Nephron (organoid): ENCODE measurements at regions not wholly inside any gene's neighbourhood (a gene's known extent, or its start where the extent isn't known, plus 50 kb on each side); places are given as distances from the start of the nearest gene placed in this dataset.

Experiments
- H3K27ac Mint-ChIP-seq, 3 experiments: 2 replicates each; pipeline ENCODE4 v1.8.0; 2020; ENCODE audit warnings: mixed read lengths in 3 of 3, mild to moderate bottlenecking in 2 of 3, moderate library complexity in 1 of 3
- H3K27me3 Mint-ChIP-seq: 2 replicates; pipeline ENCODE4 v1.8.0; 2021; ENCODE audit warnings: low read depth, mild to moderate bottlenecking, moderate library complexity, mixed read lengths
- H3K36me3 Mint-ChIP-seq: 2 replicates; pipeline ENCODE4 v1.8.0; 2020; ENCODE audit warnings: low read depth, mixed read lengths
- H3K4me1 Mint-ChIP-seq: 2 replicates; pipeline ENCODE4 v1.8.0; 2020; ENCODE audit warnings: mixed read lengths
- H3K4me3 Mint-ChIP-seq, 3 experiments: 2 replicates each; pipeline ENCODE4 v1.8.0; 2020; ENCODE audit warnings: mild to moderate bottlenecking in 3 of 3, mixed read lengths in 3 of 3, moderate library complexity in 2 of 3
- H3K9me3 Mint-ChIP-seq: 2 replicates; pipeline ENCODE4 v1.8.0; 2020; ENCODE audit warnings: mixed read lengths
- CTCF ChIP-seq, 3 experiments: fragments of 200-600 bp; sonication (generic); IDR thresholded peaks; one replicate each; pipeline ENCODE4 v1.5.0; 2021; ENCODE audit warnings: antibody characterized with exemption in 3 of 3; ENCODE audit not compliant: unreplicated experiment in 3 of 3

DNA sequence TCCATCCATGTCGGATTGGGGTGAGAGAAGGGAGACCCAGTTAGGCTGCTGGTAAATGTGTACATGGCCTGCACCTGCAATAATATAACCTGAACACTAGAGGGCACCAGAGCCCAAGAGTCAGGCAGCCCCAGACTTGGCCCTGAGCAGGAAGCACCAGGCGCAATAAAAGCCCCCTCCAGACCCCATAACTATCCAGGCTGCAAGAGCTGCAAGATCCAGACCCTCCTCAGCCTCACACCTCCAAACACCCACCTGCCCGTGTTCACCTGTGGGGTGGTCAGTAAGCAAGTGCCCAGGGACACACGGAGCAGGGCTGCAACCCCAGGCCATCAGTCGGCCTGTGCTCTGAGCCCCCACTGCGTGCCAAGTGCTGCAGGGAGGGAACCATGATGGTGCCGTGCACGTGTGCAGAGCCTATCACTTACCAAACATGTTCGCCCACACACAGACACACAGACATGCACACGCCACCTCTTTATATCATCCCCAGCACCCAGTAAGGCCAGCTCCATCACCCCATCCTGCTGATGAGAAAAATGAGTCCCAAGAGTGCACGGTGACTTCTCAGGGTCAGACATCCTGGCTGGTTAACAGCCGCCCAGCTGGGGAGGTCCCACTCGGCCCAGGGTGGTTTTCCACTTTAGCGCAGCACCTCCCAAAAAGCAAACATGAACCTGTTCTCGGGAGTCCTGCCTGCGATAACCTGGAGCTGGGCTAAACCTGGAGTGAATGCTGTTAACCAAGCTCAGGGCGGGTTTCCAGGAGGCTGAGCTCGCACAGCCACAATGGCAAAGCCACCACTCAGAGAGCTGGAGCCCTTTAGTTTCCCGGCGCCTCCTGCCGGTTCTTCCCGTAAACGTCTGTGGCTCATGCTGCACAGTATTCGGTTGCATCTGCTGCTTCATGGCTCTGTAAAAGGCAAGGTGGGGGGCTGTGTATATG lies 439.8 kb downstream of the SOX9 start:
- Mint-ChIP-seq H3K27ac (no peak overlapping the region), H3K9me3 (no peaks in the 10 kb centered on the region), H3K4me3 (no peak overlapping the region), H3K27me3 (no peaks in the 10 kb centered on the region), H3K36me3 (no peaks in the 10 kb centered on the region), H3K4me1 (no peaks in the 10 kb centered on the region)
- TF ChIP-seq CTCF (IDR thresholded peaks at IDR 0.05; ENCODE audit: unreplicated experiment in 3 of 3), result peak; percentile 78 to 79 (median 78)

- no peak overlapping the region for H3K4me3 Mint-ChIP-seq
- no peaks in the 10 kb centered on the region for H3K27me3 Mint-ChIP-seq
- no peaks in the 10 kb centered on the region for H3K36me3 Mint-ChIP-seq
- TF ChIP-seq CTCF (IDR thresholded peaks at IDR 0.05; ENCODE audit: unreplicated experiment in 3 of 3), result no peak
- H3K27ac Mint-ChIP-seq, result no peak overlapping the region
- H3K9me3 Mint-ChIP-seq, result no peaks in the 10 kb centered on the region
- no peaks in the 10 kb centered on the region for H3K4me1 Mint-ChIP-seq
Observed at GRCh38 chr17:72561266-72561665, 440.4 kb downstream of the SOX9 start.

- H3K4me3 Mint-ChIP-seq, result no peak overlapping the region
- H3K4me1 Mint-ChIP-seq, result no peaks in the 10 kb centered on the region
- no peak for TF ChIP-seq CTCF (IDR thresholded peaks at IDR 0.05; ENCODE audit: unreplicated experiment in 3 of 3)
- no peaks in the 10 kb centered on the region for H3K9me3 Mint-ChIP-seq
- no peak overlapping the region for H3K27ac Mint-ChIP-seq
- no peaks in the 10 kb centered on the region for H3K27me3 Mint-ChIP-seq
- no peaks in the 10 kb centered on the region for H3K36me3 Mint-ChIP-seq
Observed at GRCh38 chr17:72561680-72562079, 440.9 kb downstream of the SOX9 start.

DNA sequence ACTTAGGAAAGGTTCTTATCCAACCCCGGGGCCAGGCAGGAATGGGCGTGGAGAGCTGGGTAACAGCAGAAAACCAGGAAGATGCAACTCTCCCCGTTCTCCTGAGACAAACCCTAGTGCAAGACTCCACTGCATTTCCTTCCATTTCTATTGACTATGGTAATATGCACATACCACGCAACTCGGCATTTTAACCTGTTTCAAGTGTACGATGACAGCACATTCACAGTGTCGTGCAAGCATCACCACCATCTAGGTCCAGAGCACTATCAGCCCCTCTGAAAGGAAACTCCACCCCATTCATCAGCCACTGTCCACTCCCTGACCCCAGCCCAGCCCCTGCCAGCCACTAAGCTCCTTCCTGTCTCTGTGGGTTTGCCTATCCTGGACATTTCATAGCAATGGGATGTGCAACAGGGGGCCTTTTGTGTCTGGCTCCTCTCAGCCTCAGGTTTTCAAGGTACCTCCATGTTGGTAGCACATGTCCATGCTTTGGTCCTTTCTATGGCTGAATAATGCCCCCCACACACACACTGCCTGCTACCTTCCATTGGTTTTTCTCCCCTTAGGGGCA lies 441.9 kb downstream of the SOX9 start:
- TF ChIP-seq CTCF (IDR thresholded peaks at IDR 0.05; ENCODE audit: unreplicated experiment in 3 of 3), result no peak
- Mint-ChIP-seq H3K27ac (no peak overlapping the region), H3K9me3 (no peaks in the 10 kb centered on the region), H3K27me3 (no peaks in the 10 kb centered on the region), H3K4me1 (no peaks in the 10 kb centered on the region), H3K36me3 (no peaks in the 10 kb centered on the region), H3K4me3 (no peak overlapping the region)

DNA sequence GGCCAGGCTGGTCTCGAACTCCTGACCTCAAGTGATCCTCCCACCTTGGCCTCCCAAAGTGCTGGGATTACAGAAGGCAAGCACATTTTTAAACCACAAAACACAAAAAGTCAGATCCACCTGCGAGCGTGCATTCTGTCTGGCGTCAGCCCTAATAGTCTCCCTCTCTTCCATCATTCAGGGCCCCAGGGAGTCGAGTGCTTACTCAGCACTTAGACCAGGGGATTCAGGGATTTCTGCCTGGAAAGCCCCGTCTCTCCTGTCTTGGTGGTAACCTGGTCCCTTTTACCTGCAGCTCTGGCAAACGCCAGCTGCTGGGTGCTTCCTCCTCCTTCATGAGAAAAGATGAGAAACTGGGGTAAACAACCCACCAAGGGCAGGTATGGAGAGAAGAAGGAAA lies 443.1 kb downstream of the SOX9 start:
- Mint-ChIP-seq H3K27ac (no peak overlapping the region), H3K4me1 (no peaks in the 10 kb centered on the region), H3K36me3 (no peaks in the 10 kb centered on the region), H3K27me3 (no peaks in the 10 kb centered on the region), H3K9me3 (no peaks in the 10 kb centered on the region), H3K4me3 (no peak overlapping the region)
- no peak for TF ChIP-seq CTCF (IDR thresholded peaks at IDR 0.05; ENCODE audit: unreplicated experiment in 3 of 3)
